Left kidney (tissue), 1 donor: ENCODE measurements at regions not wholly inside any gene's neighbourhood (a gene's known extent, or its start where the extent isn't known, plus 50 kb on each side); places are given as distances from the start of the nearest gene placed in this dataset.

ENCODE experiments used
- DNase-seq: peaks from one replicate; pipeline ENCODE4 v3.0.0-alpha.2; 2013

GRCh38 chr4:169810325-169811323, 52.9 kb upstream of the HPF1 start:
- DNase-seq, result peak; percentile 81

- no peak for DNase-seq
Measured at GRCh38 chr4:169807934-169808509, 50.3 kb upstream of the HPF1 start.
